ENCODE measurements at regions not wholly inside any gene's neighbourhood (a gene's known extent, or its start where the extent isn't known, plus 50 kb on each side); places are given as distances from the start of the nearest gene placed in this dataset.

DNA sequence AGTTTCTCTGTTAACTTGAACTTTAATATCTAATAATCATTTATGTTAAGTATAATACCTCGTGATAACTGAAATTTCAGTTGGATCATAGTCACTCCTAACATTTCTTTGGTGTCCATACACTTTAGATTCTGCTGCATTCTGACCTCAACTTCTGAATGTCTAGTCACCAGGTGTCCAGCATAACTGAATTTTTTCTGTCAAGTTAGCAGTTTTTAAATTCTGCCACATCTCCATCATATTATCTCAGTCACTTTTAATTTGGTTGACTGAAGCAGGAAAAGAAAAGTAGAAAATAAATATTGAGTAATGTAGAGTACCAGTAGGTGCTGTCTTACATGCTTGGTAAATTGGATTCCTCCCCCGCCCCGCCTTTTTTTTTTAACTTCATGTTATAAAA is 128.6 kb downstream of the TANC2 start:
- H3K9me2 ChIP-seq (ENCODE audit: insufficient read depth) = no peaks in the 10 kb centered on the region
- ChIA-PET POLR2A (ENCODE audit: unreplicated experiment) (no interaction called here), CTCF (no interaction called here)
- no peaks in the 10 kb centered on the region for H3K27me3 ChIP-seq (ENCODE audit: insufficient read depth, low read depth)
- BruUV-seq (replicated peaks) = no TSS peak
- no peaks in the 10 kb centered on the region for H3K9me3 ChIP-seq (ENCODE audit: insufficient read depth, low read depth)
- DNase-seq = no peak
- H3K4me2 ChIP-seq = no peak overlapping the region
- H3F3A ChIP-seq (ENCODE audit: insufficient read depth, low read depth) = peaks cover 40% of the 10 kb centered on the region
- no peak for TF ChIP-seq EZH2 (IDR thresholded peaks at IDR 0.05; ENCODE audit: low read depth)
- TF ChIP-seq, protein P1, sequence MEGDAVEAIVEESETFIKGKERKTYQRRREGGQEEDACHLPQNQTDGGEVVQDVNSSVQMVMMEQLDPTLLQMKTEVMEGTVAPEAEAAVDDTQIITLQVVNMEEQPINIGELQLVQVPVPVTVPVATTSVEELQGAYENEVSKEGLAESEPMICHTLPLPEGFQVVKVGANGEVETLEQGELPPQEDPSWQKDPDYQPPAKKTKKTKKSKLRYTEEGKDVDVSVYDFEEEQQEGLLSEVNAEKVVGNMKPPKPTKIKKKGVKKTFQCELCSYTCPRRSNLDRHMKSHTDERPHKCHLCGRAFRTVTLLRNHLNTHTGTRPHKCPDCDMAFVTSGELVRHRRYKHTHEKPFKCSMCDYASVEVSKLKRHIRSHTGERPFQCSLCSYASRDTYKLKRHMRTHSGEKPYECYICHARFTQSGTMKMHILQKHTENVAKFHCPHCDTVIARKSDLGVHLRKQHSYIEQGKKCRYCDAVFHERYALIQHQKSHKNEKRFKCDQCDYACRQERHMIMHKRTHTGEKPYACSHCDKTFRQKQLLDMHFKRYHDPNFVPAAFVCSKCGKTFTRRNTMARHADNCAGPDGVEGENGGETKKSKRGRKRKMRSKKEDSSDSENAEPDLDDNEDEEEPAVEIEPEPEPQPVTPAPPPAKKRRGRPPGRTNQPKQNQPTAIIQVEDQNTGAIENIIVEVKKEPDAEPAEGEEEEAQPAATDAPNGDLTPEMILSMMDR (conservative IDR thresholded peaks at IDR 0.05) = no peak
- H3K4me1 ChIP-seq (replicated peaks; ENCODE audit: insufficient read depth) = no peaks in the 10 kb centered on the region
- peaks cover 81% of the 10 kb centered on the region for H4K20me1 ChIP-seq (ENCODE audit: insufficient read depth)
- no peak overlapping the region for H3K27ac ChIP-seq
- intact Hi-C loops (cut with micrococcal nuclease; ENCODE audit: unreplicated experiment) = no loop called here
- H3K36me3 ChIP-seq (ENCODE audit: low read depth) = 0 out of 2 replicates have a peak, but pooled peaks cover 10% of the 10 kb centered on the region
- H2AFZ ChIP-seq = no peak overlapping the region
- no peak overlapping the region for H3K4me3 ChIP-seq
- H3K79me2 ChIP-seq (ENCODE audit: low read depth) = peaks cover 94% of the 10 kb centered on the region

DNA sequence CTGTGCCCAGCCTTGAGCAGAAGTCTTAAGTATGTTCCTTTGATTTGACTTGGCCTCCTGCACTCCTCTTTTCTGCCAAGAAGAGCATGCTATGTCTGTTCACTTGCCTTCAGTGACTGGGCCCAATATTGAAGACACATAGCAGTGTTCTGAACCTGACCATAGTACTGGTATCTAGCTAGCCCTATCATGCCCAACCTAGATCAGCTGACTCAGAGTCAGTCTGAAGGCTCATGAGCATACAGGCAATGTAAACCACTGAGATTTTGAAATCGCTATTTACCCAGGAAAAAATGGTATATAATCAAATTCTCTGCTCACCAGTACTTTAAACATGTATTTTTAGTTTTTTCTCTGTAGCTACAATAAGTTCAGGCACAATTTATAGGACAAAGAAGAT is 129.4 kb downstream of the TANC2 start:
- H3K4me3 ChIP-seq = no peak overlapping the region
- no peak overlapping the region for H3K27ac ChIP-seq
- H2AFZ ChIP-seq = no peak overlapping the region
- peaks cover 13% of the 10 kb centered on the region for H3K36me3 ChIP-seq (ENCODE audit: low read depth)
- H3K9me3 ChIP-seq (ENCODE audit: insufficient read depth, low read depth) = no peaks in the 10 kb centered on the region
- intact Hi-C loops (cut with micrococcal nuclease; ENCODE audit: unreplicated experiment) = no loop called here
- TF ChIP-seq EZH2 (IDR thresholded peaks at IDR 0.05; ENCODE audit: low read depth) = no peak
- TF ChIP-seq, protein P1 (conservative IDR thresholded peaks at IDR 0.05) = no peak
- peaks cover 89% of the 10 kb centered on the region for H3K79me2 ChIP-seq (ENCODE audit: low read depth)
- POLR2A ChIA-PET (ENCODE audit: unreplicated experiment) = no interaction called here
- H4K20me1 ChIP-seq (ENCODE audit: insufficient read depth) = peaks cover 80% of the 10 kb centered on the region
- H3K4me2 ChIP-seq = no peak overlapping the region
- no peaks in the 10 kb centered on the region for H3K9me2 ChIP-seq (ENCODE audit: insufficient read depth)
- no TSS peak for BruUV-seq (replicated peaks)
- H3F3A ChIP-seq (ENCODE audit: insufficient read depth, low read depth) = peaks cover 47% of the 10 kb centered on the region
- CTCF ChIA-PET = no interaction called here
- H3K4me1 ChIP-seq (replicated peaks; ENCODE audit: insufficient read depth) = no peaks in the 10 kb centered on the region
- no peak for DNase-seq
- no peaks in the 10 kb centered on the region for H3K27me3 ChIP-seq (ENCODE audit: insufficient read depth, low read depth)

GRCh38 chr17:63095879-63096278 is 129.8 kb downstream of the TANC2 start:
- H3K4me2 ChIP-seq = no peak overlapping the region
- H3K9me3 ChIP-seq (ENCODE audit: insufficient read depth, low read depth) = no peaks in the 10 kb centered on the region
- no peaks in the 10 kb centered on the region for H3K9me2 ChIP-seq (ENCODE audit: insufficient read depth)
- peaks cover 89% of the 10 kb centered on the region for H3K79me2 ChIP-seq (ENCODE audit: low read depth)
- DNase-seq = no peak
- no peaks in the 10 kb centered on the region for H3K27me3 ChIP-seq (ENCODE audit: insufficient read depth, low read depth)
- intact Hi-C loops (cut with micrococcal nuclease; ENCODE audit: unreplicated experiment) = no loop called here
- H2AFZ ChIP-seq = no peak overlapping the region
- ChIA-PET POLR2A (ENCODE audit: unreplicated experiment) (no interaction called here), CTCF (no interaction called here)
- no TSS peak for BruUV-seq (replicated peaks)
- no peak overlapping the region for H3K4me3 ChIP-seq
- no peak overlapping the region for H3K27ac ChIP-seq
- peaks cover 47% of the 10 kb centered on the region for H3F3A ChIP-seq (ENCODE audit: insufficient read depth, low read depth)
- H3K36me3 ChIP-seq (ENCODE audit: low read depth) = peaks cover 17% of the 10 kb centered on the region
- H4K20me1 ChIP-seq (ENCODE audit: insufficient read depth) = peaks cover 78% of the 10 kb centered on the region
- TF ChIP-seq, protein P1 (conservative IDR thresholded peaks at IDR 0.05) = no peak
- TF ChIP-seq EZH2 (IDR thresholded peaks at IDR 0.05; ENCODE audit: low read depth) = no peak
- no peaks in the 10 kb centered on the region for H3K4me1 ChIP-seq (replicated peaks; ENCODE audit: insufficient read depth)
